HCT116 (cell line): ENCODE measurements at regions not wholly inside any gene's neighbourhood (a gene's known extent, or its start where the extent isn't known, plus 50 kb on each side); places are given as distances from the start of the nearest gene placed in this dataset.

Experiments
- ATAC-seq: fragments of 200-7000 bp; cut with Tn5 transposase; 2 replicates; pipeline ENCODE4 v1.9.1; 2020; ENCODE audit warnings: mild to moderate bottlenecking, moderate library complexity
- BruUV-seq: library from RNA; stranded (reverse); fragments of 400-500 nt; replicated peaks from 2 replicates; lab custom pipeline; 2021; lab: Mats Ljungman, UMichigan
- CTCF ChIA-PET: fragments of 300-600 bp; sonication (Branson Sonifier 250); formaldehyde crosslinking; loops from one replicate; lab custom pipeline; 2021; ENCODE audit warnings: antibody characterized with exemption; lab: Charles Lee
- POLR2A ChIA-PET: fragments of 300-600, 350-600 bp; sonication (Branson Sonifier 250); formaldehyde crosslinking; loops from one replicate; lab custom pipeline; 2021; ENCODE audit warnings: antibody characterized with exemption; lab: Charles Lee
- RAD21 ChIA-PET, 2 experiments: fragments of 300-600 bp; sonication (Branson Sonifier 250); formaldehyde crosslinking; loops; one replicate each; lab custom pipeline; 2023; ENCODE audit warnings: low total read pairs in 2 of 2; ENCODE audit not compliant: uncharacterized antibody in 2 of 2, unreplicated experiment in 2 of 2, low non-redundant PET in 1 of 2; lab: Charles Lee
- DNase-seq: peaks from one replicate; pipeline ENCODE4 v3.0.0-alpha.2; 2010; ENCODE audit warnings: low read depth, low spot score
- H2AFZ ChIP-seq: fragments of 200-600 bp; shearing (Covaris generic), sonication (generic); 2 replicates; pipeline ENCODE4 v1.6.1; 2017; ENCODE audit warnings: low read depth, mixed run types, mixed read lengths, antibody characterized with exemption, low read length; ENCODE audit not compliant: poor library complexity, severe bottlenecking
- H3K27ac ChIP-seq: 2 replicates; pipeline ENCODE4 v1.5.1; 2012; ENCODE audit warnings: low read depth, low read length
- H3K27me3 ChIP-seq: fragments of 200-600 bp; sonication (generic); 2 replicates; pipeline ENCODE4 v1.6.1; 2016; ENCODE audit warnings: mixed run types, low read length, mixed read lengths; ENCODE audit not compliant: insufficient read depth
- H3K36me3 ChIP-seq, 2 experiments: fragments of 200-500 bp in 1 of 2; fragments of 200-600 bp in 1 of 2; sonication (Bioruptor generic) in 1 of 2; sonication (generic) in 1 of 2; 2 replicates each; pipeline versions ENCODE4 v1.5.1 to v1.6.1; 2014 to 2016; ENCODE audit warnings: low read length in 2 of 2, inconsistent platforms in 1 of 2, mixed read lengths in 1 of 2, mixed run types in 1 of 2; ENCODE audit not compliant: insufficient read depth in 2 of 2, control insufficient read depth in 1 of 2
- H3K4me1 ChIP-seq, 2 experiments: fragments of 200-600 bp in 1 of 2; sonication (generic) in 1 of 2; 2 replicates each; pipeline versions ENCODE4 v1.5.1 to v1.6.1; 2012 to 2017; ENCODE audit warnings: low read length in 2 of 2, inconsistent platforms in 1 of 2, mild to moderate bottlenecking in 1 of 2, mixed read lengths in 1 of 2, mixed run types in 1 of 2, moderate library complexity in 1 of 2; ENCODE audit not compliant: insufficient read depth in 2 of 2, control insufficient read depth in 1 of 2
- H3K4me2 ChIP-seq: fragments of 200-600 bp; sonication (generic); 2 replicates; pipeline ENCODE4 v1.6.1; 2017; ENCODE audit warnings: mixed run types, low read length, mixed read lengths
- H3K4me3 ChIP-seq, 2 experiments: fragments of 200-600 bp in 1 of 2; sonication (generic) in 1 of 2; replicated peaks in 1 of 2; 2 replicates each; pipeline ENCODE4 v1.5.1; 2011 to 2016; ENCODE audit warnings: low read length in 2 of 2, control low read depth in 1 of 2, low read depth in 1 of 2, mild to moderate bottlenecking in 1 of 2, mixed read lengths in 1 of 2, mixed run types in 1 of 2
- H3K79me2 ChIP-seq: fragments of 200-600 bp; sonication (generic); 2 replicates; pipeline ENCODE4 v1.6.1; 2017; ENCODE audit warnings: mild to moderate bottlenecking, mixed run types, low read length, moderate library complexity, mixed read lengths; ENCODE audit not compliant: insufficient read depth
- H3K9ac ChIP-seq: fragments of 200-600 bp; sonication (generic); 2 replicates; pipeline ENCODE4 v1.6.1; 2016; ENCODE audit warnings: low read length, mixed read lengths
- H3K9me2 ChIP-seq: fragments of 200-600 bp; sonication (generic), shearing (Covaris generic); 2 replicates; pipeline ENCODE4 v1.6.1; 2017; ENCODE audit warnings: mixed run types, mild to moderate bottlenecking, moderate library complexity; ENCODE audit not compliant: insufficient read depth
- H3K9me3 ChIP-seq, 2 experiments: fragments of 200-500 bp in 1 of 2; fragments of 200-600 bp in 1 of 2; sonication (Bioruptor generic) in 1 of 2; sonication (generic) in 1 of 2; 2 replicates each; pipeline ENCODE4 v1.6.1; 2014 to 2017; ENCODE audit warnings: low read length in 2 of 2, mixed read lengths in 2 of 2, inconsistent platforms in 1 of 2, low read depth in 1 of 2, mild to moderate bottlenecking in 1 of 2, mixed run types in 1 of 2, moderate library complexity in 1 of 2; ENCODE audit not compliant: control insufficient read depth in 1 of 2, insufficient read depth in 1 of 2
- H4K20me1 ChIP-seq: fragments of 200-600 bp; sonication (generic), shearing (Covaris generic); 2 replicates; pipeline ENCODE4 v1.6.1; 2017; ENCODE audit warnings: mixed run types, mild to moderate bottlenecking, moderate library complexity; ENCODE audit not compliant: insufficient read depth
- CBX3 ChIP-seq: IDR thresholded peaks from 2 replicates; pipeline ENCODE4 v1.6.1; 2012; ENCODE audit warnings: low read depth
- EZH2 ChIP-seq: fragments of 200-600 bp; sonication (generic); IDR thresholded peaks from 2 replicates; pipeline ENCODE4 v1.6.1; 2017; ENCODE audit warnings: antibody characterized with exemption, mixed run types
- EZH2phosphoT487 ChIP-seq: fragments of 200-600 bp; IDR thresholded peaks from 2 replicates; pipeline ENCODE4 v1.6.1; 2018; ENCODE audit warnings: antibody characterized with exemption, borderline replicate concordance
- SIN3A ChIP-seq: IDR thresholded peaks from 2 replicates; pipeline ENCODE4 v1.6.1; 2012; ENCODE audit warnings: low read depth
- SRF ChIP-seq: IDR thresholded peaks from 2 replicates; pipeline ENCODE4 v1.6.1; 2012; ENCODE audit warnings: low read depth
- ZNF274 ChIP-seq: fragments of 200-500 bp; sonication (Bioruptor generic); IDR thresholded peaks from 2 replicates; pipeline ENCODE4 v1.6.1; 2014; ENCODE audit warnings: mild to moderate bottlenecking, low read depth, low read length, inconsistent platforms
- intact Hi-C: fragments of 100-400 bp; cut with micrococcal nuclease; formaldehyde crosslinking; loops from 2 replicates; pipeline ENCODE4 v1.10.0; 2022
- TF ChIP-seq, protein P1 (sequence below): IDR thresholded peaks from 2 replicates; pipeline ENCODE4 v1.6.1; 2012

DNA sequence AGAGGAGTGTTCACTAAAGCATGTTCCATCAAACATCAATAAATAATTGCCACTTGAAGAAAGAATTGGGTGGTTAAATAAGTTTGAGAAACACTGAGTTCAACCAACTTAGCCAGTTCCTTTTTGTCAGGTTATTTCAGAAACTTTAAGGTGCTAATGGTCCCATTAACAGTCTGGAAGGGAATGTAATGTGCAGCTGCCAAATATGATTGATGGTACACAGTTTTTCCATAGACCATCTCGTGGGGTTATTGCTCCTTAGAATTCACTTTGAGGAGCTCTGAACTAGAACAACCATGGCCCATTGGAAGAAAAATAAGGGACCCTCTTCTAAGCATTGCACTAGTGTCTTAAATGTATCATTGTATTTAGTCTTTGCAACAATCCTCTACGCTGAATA, 185.8 kb upstream of the NR2F2 start:
- Histone ChIP-seq H3K36me3 (no peaks in the 10 kb centered on the region), H2AFZ (no peak overlapping the region), H3K4me1 (no peaks in the 10 kb centered on the region), H3K4me3 (no peak overlapping the region), H4K20me1 (no peaks in the 10 kb centered on the region), H3K9ac (no peak overlapping the region), H3K4me2 (no peak overlapping the region), H3K27me3 (no peaks in the 10 kb centered on the region), H3K9me3 (no peaks in the 10 kb centered on the region), H3K27ac (no peak overlapping the region), H3K9me2 (no peaks in the 10 kb centered on the region), H3K79me2 (no peaks in the 10 kb centered on the region)
- RAD21 ChIA-PET, result no interaction called here
- no TSS peak for BruUV-seq
- no peak for ATAC-seq
- POLR2A ChIA-PET, result no interaction called here
- CTCF ChIA-PET, result no interaction called here
- DNase-seq, result no peak
- TF ChIP-seq ZNF274, result no peak
- TF ChIP-seq EZH2phosphoT487, result no peak
- no peak for TF ChIP-seq EZH2
- no peak for TF ChIP-seq CBX3
- no peak for TF ChIP-seq SRF
- TF ChIP-seq, protein P1, sequence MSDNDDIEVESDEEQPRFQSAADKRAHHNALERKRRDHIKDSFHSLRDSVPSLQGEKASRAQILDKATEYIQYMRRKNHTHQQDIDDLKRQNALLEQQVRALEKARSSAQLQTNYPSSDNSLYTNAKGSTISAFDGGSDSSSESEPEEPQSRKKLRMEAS, result no peak
- TF ChIP-seq SIN3A, result no peak
- intact Hi-C loops, result no loop called here

DNA sequence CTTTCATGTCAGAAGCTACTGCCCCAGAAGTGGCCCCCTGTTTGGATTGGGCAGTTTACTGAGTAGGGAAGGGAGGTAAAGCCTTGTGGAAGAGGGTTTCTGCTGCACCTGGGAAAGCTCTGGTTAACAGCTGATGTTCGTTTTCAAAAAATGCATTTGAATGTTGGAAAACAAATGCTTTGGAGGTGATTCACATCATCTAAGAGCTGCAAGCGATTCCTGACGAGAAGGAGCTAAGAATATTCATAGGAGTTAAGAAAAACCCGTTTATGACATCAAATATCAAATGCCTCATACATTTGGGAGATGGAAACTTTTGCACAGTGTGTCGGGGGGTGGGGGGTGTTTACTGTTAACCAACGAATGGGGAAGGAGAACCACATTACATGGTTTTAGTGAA, 183.8 kb upstream of the NR2F2 start:
- no peaks in the 10 kb centered on the region for H3K79me2 ChIP-seq
- H3K4me1 ChIP-seq, result peaks cover 0 to under 1% of the 10 kb centered on the region in 2 experiments; a peak in 1 of 4 replicates
- ChIA-PET RAD21 (no interaction called here), CTCF (no interaction called here), POLR2A (no interaction called here)
- H3K27me3 ChIP-seq, result no peaks in the 10 kb centered on the region
- H3K9me2 ChIP-seq, result no peaks in the 10 kb centered on the region
- no peak overlapping the region for H2AFZ ChIP-seq
- BruUV-seq, result no TSS peak
- H3K36me3 ChIP-seq, result no peaks in the 10 kb centered on the region
- no peaks in the 10 kb centered on the region for H3K9me3 ChIP-seq
- H3K9ac ChIP-seq, result no peak overlapping the region
- H3K27ac ChIP-seq, result no peak overlapping the region
- TF ChIP-seq, protein P1, result no peak
- H4K20me1 ChIP-seq, result no peaks in the 10 kb centered on the region
- no peak for DNase-seq
- ATAC-seq, result no peak
- no peak overlapping the region for H3K4me3 ChIP-seq
- intact Hi-C loops, result no loop called here
- no peak overlapping the region for H3K4me2 ChIP-seq
